H1 (cell line): ENCODE measurements at regions not wholly inside any gene's neighbourhood (a gene's known extent, or its start where the extent isn't known, plus 50 kb on each side); places are given as distances from the start of the nearest gene placed in this dataset.

Experiments used
- CTCF ChIA-PET: fragments of 300-600 bp; sonication (Branson Sonifier 250); formaldehyde crosslinking; loops from one replicate; lab custom pipeline; 2021; ENCODE audit not compliant: partially characterized antibody; lab: Charles Lee
- POLR2A ChIA-PET: fragments of 300-600 bp; sonication (Branson Sonifier 250); formaldehyde crosslinking; loops from one replicate; lab custom pipeline; 2021; ENCODE audit warnings: inconsistent platforms; ENCODE audit not compliant: partially characterized antibody; lab: Charles Lee
- DNase-seq, 2 experiments: peaks; one replicate each; pipeline versions ENCODE4 v3.0.0 to v3.0.0-alpha.2; 2010 to 2022; ENCODE audit warnings: low spot score in 2 of 2, low read depth in 1 of 2, mixed read lengths in 1 of 2
- FAIRE-seq: peaks from 2 replicates; lab custom pipeline; 2011; peaks lifted over from hg19 to GRCh38; lab: Jason Lieb, UNC
- H2AFZ ChIP-seq: 2 replicates; pipeline ENCODE4 v1.8.1; 2012; ENCODE audit warnings: low read length, inconsistent platforms
- H2AK5ac ChIP-seq: 2 replicates; pipeline ENCODE4 v1.6.1; 2013; ENCODE audit warnings: low read depth, low read length
- H2BK120ac ChIP-seq: replicated peaks from 2 replicates; pipeline ENCODE3; 2013; ENCODE audit warnings: low read depth, low read length, inconsistent platforms
- H2BK12ac ChIP-seq: 2 replicates; pipeline ENCODE4 v1.6.1; 2013; ENCODE audit warnings: low read depth, low read length
- H2BK15ac ChIP-seq: 2 replicates; pipeline ENCODE4 v1.6.1; 2013; ENCODE audit warnings: low read length
- H2BK20ac ChIP-seq: 2 replicates; pipeline ENCODE4 v1.6.1; 2013; ENCODE audit warnings: low read length
- H2BK5ac ChIP-seq: 2 replicates; pipeline ENCODE4 v1.6.1; 2013; ENCODE audit warnings: low read depth, low read length
- H3K14ac ChIP-seq: 2 replicates; pipeline ENCODE4 v1.6.1; 2013; ENCODE audit warnings: inconsistent platforms; ENCODE audit not compliant: insufficient read length
- H3K18ac ChIP-seq: 2 replicates; pipeline ENCODE4 v1.6.1; 2013; ENCODE audit warnings: low read length; ENCODE audit errors: extremely low read depth
- H3K23ac ChIP-seq: 2 replicates; pipeline ENCODE4 v1.6.1; 2013; ENCODE audit warnings: inconsistent platforms; ENCODE audit not compliant: insufficient read length
- H3K23me2 ChIP-seq: 2 replicates; pipeline ENCODE4 v1.6.1; 2013; ENCODE audit warnings: low read depth, low read length
- H3K27ac ChIP-seq: 2 replicates; pipeline ENCODE4 v1.6.1; 2011; ENCODE audit warnings: low read depth, low read length, inconsistent platforms
- H3K27me3 ChIP-seq, 4 experiments: replicated peaks in 1 of 4; 1 replicate in 1 of 4; 2 replicates in 3 of 4; pipeline versions ENCODE4 v1.6.1 to v1.8.1; 2011 to 2013; ENCODE audit warnings: low read length in 3 of 4, mild to moderate bottlenecking in 3 of 4, inconsistent platforms in 2 of 4, mixed read lengths in 2 of 4, moderate library complexity in 1 of 4; ENCODE audit not compliant: control insufficient read depth in 3 of 4, insufficient read depth in 3 of 4; ENCODE audit errors: extremely low read depth in 1 of 4
- H3K36me3 ChIP-seq, 4 experiments: 2 replicates each; pipeline versions ENCODE4 v1.6.1 to v1.8.1; 2011 to 2013; ENCODE audit warnings: mild to moderate bottlenecking in 4 of 4, low read length in 3 of 4, moderate library complexity in 2 of 4, control low read depth in 1 of 4, inconsistent platforms in 1 of 4; ENCODE audit not compliant: insufficient read depth in 4 of 4, control insufficient read depth in 2 of 4
- H3K4ac ChIP-seq: replicated peaks from 2 replicates; pipeline ENCODE3; 2013; ENCODE audit warnings: low read length, low read depth, mixed read lengths, inconsistent platforms; ENCODE audit not compliant: insufficient read length
- H3K4me1 ChIP-seq, 4 experiments: replicated peaks in 1 of 4; 1 replicate in 1 of 4; 2 replicates in 3 of 4; pipeline versions ENCODE4 v1.6.1 to v1.8.1; 2011 to 2013; ENCODE audit warnings: low read length in 3 of 4, inconsistent platforms in 2 of 4, mixed read lengths in 1 of 4; ENCODE audit not compliant: insufficient read depth in 4 of 4, control insufficient read depth in 3 of 4
- H3K4me2 ChIP-seq, 2 experiments: 2 replicates each; pipeline versions ENCODE4 v1.6.1 to v1.8.1; 2011 to 2013; ENCODE audit warnings: low read depth in 2 of 2, low read length in 2 of 2, control low read depth in 1 of 2, inconsistent platforms in 1 of 2, mild to moderate bottlenecking in 1 of 2; ENCODE audit not compliant: insufficient read depth in 1 of 2
- H3K4me3 ChIP-seq, 4 experiments: fragments of 200-600, 300-600 bp in 1 of 4; sonication (generic), shearing (Covaris generic), sonication (Bioruptor Twin) in 1 of 4; 2 replicates each; pipeline versions ENCODE4 v1.5.1 to v1.8.1; 2011 to 2016; ENCODE audit warnings: low read length in 4 of 4, low read depth in 3 of 4, control low read depth in 2 of 4, inconsistent platforms in 2 of 4, mild to moderate bottlenecking in 2 of 4, mixed read lengths in 1 of 4, moderate library complexity in 1 of 4; ENCODE audit not compliant: insufficient read depth in 2 of 4; ENCODE audit errors: extremely low read depth in 1 of 4
- H3K56ac ChIP-seq: replicated peaks from 2 replicates; pipeline ENCODE3; 2013; ENCODE audit warnings: low read depth, mild to moderate bottlenecking, mixed read lengths, low read length, inconsistent platforms; ENCODE audit not compliant: insufficient read length
- H3K79me1 ChIP-seq: 2 replicates; pipeline ENCODE4 v1.6.1; 2013; ENCODE audit warnings: low read depth, low read length, control low read depth
- H3K79me2 ChIP-seq, 2 experiments: 2 replicates each; pipeline versions ENCODE4 v1.6.1 to v1.8.1; 2012 to 2013; ENCODE audit warnings: low read length in 2 of 2, mild to moderate bottlenecking in 2 of 2, inconsistent platforms in 1 of 2; ENCODE audit not compliant: insufficient read depth in 2 of 2, control insufficient read depth in 1 of 2
- H3K9ac ChIP-seq, 4 experiments: replicated peaks in 1 of 4; 1 replicate in 1 of 4; 2 replicates in 3 of 4; pipeline versions ENCODE4 v1.6.1 to v1.8.1; 2011 to 2013; ENCODE audit warnings: low read depth in 3 of 4, low read length in 3 of 4, control low read depth in 2 of 4, mild to moderate bottlenecking in 2 of 4, moderate library complexity in 2 of 4, inconsistent platforms in 1 of 4; ENCODE audit errors: extremely low read depth in 1 of 4
- H3K9me3 ChIP-seq, 2 experiments: 2 replicates each; pipeline versions ENCODE4 v1.6.1 to v1.8.1; 2012 to 2013; ENCODE audit warnings: mild to moderate bottlenecking in 2 of 2, moderate library complexity in 2 of 2, control low read depth in 1 of 2, inconsistent platforms in 1 of 2, low read depth in 1 of 2, low read length in 1 of 2, mixed read lengths in 1 of 2; ENCODE audit not compliant: insufficient read depth in 2 of 2
- H4K20me1 ChIP-seq, 2 experiments: replicated peaks in 1 of 2; 2 replicates each; pipeline versions ENCODE3 to v1.8.1; 2011 to 2013; ENCODE audit warnings: inconsistent platforms in 2 of 2, low read length in 2 of 2, mild to moderate bottlenecking in 1 of 2; ENCODE audit not compliant: insufficient read depth in 2 of 2, control insufficient read depth in 1 of 2
- H4K5ac ChIP-seq: 2 replicates; pipeline ENCODE4 v1.6.1; 2013; ENCODE audit warnings: low read length, low read depth, mixed read lengths, inconsistent platforms; ENCODE audit not compliant: insufficient read length
- H4K8ac ChIP-seq: 2 replicates; pipeline ENCODE4 v1.8.0; 2013; ENCODE audit warnings: mild to moderate bottlenecking, moderate library complexity, low read length, inconsistent platforms; ENCODE audit not compliant: insufficient read depth; ENCODE audit errors: extremely low read depth
- H4K91ac ChIP-seq: replicated peaks from 2 replicates; pipeline ENCODE3; 2013; ENCODE audit warnings: low read length, mixed read lengths, inconsistent platforms; ENCODE audit not compliant: insufficient read length
- CTBP2 ChIP-seq: IDR thresholded peaks from 2 replicates; pipeline ENCODE4 v1.7.0; 2011; ENCODE audit warnings: borderline replicate concordance, mild to moderate bottlenecking, moderate library complexity, mixed read lengths, low read length; ENCODE audit not compliant: insufficient read depth, insufficient read length
- TEAD4 ChIP-seq: IDR thresholded peaks from 2 replicates; pipeline ENCODE4 v1.6.1; 2012; ENCODE audit warnings: low read depth, low read length, inconsistent platforms, mixed read lengths
- WGBS, 2 experiments: shearing (Covaris generic) in 1 of 2; methylation state at CpG; one replicate each; pipeline versions ENCODE4 v1.1.6 to v1.1.7; 2013 to 2015; ENCODE audit warnings: low lambda C conversion rate in 2 of 2, mixed read lengths in 2 of 2, inconsistent platforms in 1 of 2, low coverage in 1 of 2, missing lambda C conversion rate in 1 of 2; ENCODE audit not compliant: insufficient replicate concordance in 2 of 2, insufficient coverage in 1 of 2, insufficient read length in 1 of 2; ENCODE audit errors: extremely low coverage in 1 of 2, missing lambda C conversion rate in 1 of 2; 5-methylcytosine and 5-hydroxymethylcytosine counted together

- Histone ChIP-seq H2AFZ (no peak overlapping the region), H2BK120ac (no peak overlapping the region), H3K4me1 (peaks cover 5 to 31% (median 19%) of the 10 kb centered on the region in 4 experiments), H3K27me3 (peaks cover 3 to 27% (median 26%) of the 10 kb centered on the region in 4 experiments), H3K23ac (no peak overlapping the region), H3K14ac (no peak overlapping the region), H3K9me3 (no peaks in the 10 kb centered on the region), H3K79me2 (no peaks in the 10 kb centered on the region), H4K20me1 (peaks cover 0 to 1% of the 10 kb centered on the region in 2 experiments), H3K27ac (no peak overlapping the region), H3K4ac (peak overlapping the region; percentile 27), H3K18ac (no peak overlapping the region), H3K56ac (peak overlapping the region; percentile 21), H3K4me3 (no peak overlapping the region), H2BK20ac (peak overlapping the region; percentile 5; the same call in 1 of the 2 replicates), H3K9ac (no peak overlapping the region), H3K36me3 (no peaks in the 10 kb centered on the region), H2BK12ac (peak overlapping the region; percentile 81; the same call in 1 of the 2 replicates), H4K5ac (no peak overlapping the region), H2AK5ac (0 out of 2 replicates have a peak overlapping the region, but pooled peaks have one; percentile 11), H3K79me1 (no peaks in the 10 kb centered on the region), H2BK15ac (no peak overlapping the region), H4K8ac (0 out of 2 replicates have a peak overlapping the region, but pooled peaks have one; percentile 87), H3K4me2 (no peak overlapping the region), H3K23me2 (no peaks in the 10 kb centered on the region; the same call in 1 of the 2 replicates), H4K91ac (peak overlapping the region; percentile 90), H2BK5ac (no peak overlapping the region)
- DNase-seq: no peak
- TF ChIP-seq TEAD4 (0 out of 2 replicates have a peak, but pooled peaks have one; percentile 3), CTBP2 (no peak)
- CTCF ChIA-PET: interaction anchor here (0.9 to 2.0 kb wide), 5 partner anchors 14 to 454 kb away, joined by 3 to 7 read pairs (median 3); partner anchors contain the start of gene PLXNA1
- POLR2A ChIA-PET: interaction anchor here (1.4 to 2.4 kb wide), 2 partner anchors 8 to 9 kb away, joined by 4 read pairs; no protein-coding TSS in a partner anchor
- 93% methylated on average over 5 of the region's 5 CpGs; no CpG with 5 or more reads in 1 of the 2 experiments for WGBS, 2 experiments
- FAIRE-seq: no peak
Measured at GRCh38 chr3:127133971-127134370, 59.0 kb upstream of the PRR23E start.
